Skeletal muscle tissue (tissue), 3 donors: ENCODE measurements at regions not wholly inside any gene's neighbourhood (a gene's known extent, or its start where the extent isn't known, plus 50 kb on each side); places are given as distances from the start of the nearest gene placed in this dataset.

ENCODE experiments used
- H3K27ac ChIP-seq: one replicate; pipeline ENCODE4 v1.7.0; 2013; ENCODE audit warnings: mild to moderate bottlenecking, low read depth, low read length, inconsistent platforms
- H3K27me3 ChIP-seq, 3 donors: one replicate each; pipeline ENCODE4 v1.7.0; 2013; ENCODE audit warnings: low read length in 3 of 3; ENCODE audit not compliant: control insufficient read depth in 3 of 3, insufficient read depth in 3 of 3
- H3K36me3 ChIP-seq, 3 donors: one replicate each; pipeline ENCODE4 v1.7.0; 2013; ENCODE audit warnings: low read length in 3 of 3; ENCODE audit not compliant: control insufficient read depth in 3 of 3, insufficient read depth in 3 of 3
- H3K4me1 ChIP-seq, 3 donors: one replicate each; pipeline ENCODE4 v1.7.0; 2013; ENCODE audit warnings: low read length in 3 of 3, mild to moderate bottlenecking in 3 of 3; ENCODE audit not compliant: control insufficient read depth in 3 of 3, insufficient read depth in 3 of 3
- H3K4me3 ChIP-seq, 3 donors: one replicate each; pipeline ENCODE4 v1.7.0; 2013; ENCODE audit warnings: low read length in 3 of 3
- H3K9ac ChIP-seq, 3 donors: one replicate each; pipeline ENCODE4 v1.7.0; 2013; ENCODE audit warnings: low read length in 3 of 3, mild to moderate bottlenecking in 3 of 3, moderate library complexity in 2 of 3, low read depth in 1 of 3
- H3K9me3 ChIP-seq, 3 donors: one replicate each; pipeline ENCODE4 v1.7.0; 2013; ENCODE audit warnings: low read length in 3 of 3; ENCODE audit not compliant: control insufficient read depth in 3 of 3
- donor health status: Osteomylitis.

GRCh38 chr21:16550917-16551741, 821.3 kb downstream of the USP25 start:
- Histone ChIP-seq H3K9me3 (no peaks in the 10 kb centered on the region), H3K9ac (no peak overlapping the region), H3K36me3 (peaks cover 0 to under 1% (median 0%) of the 10 kb centered on the region in 3 donors), H3K27me3 (no peaks in the 10 kb centered on the region), H3K4me1 (no peaks in the 10 kb centered on the region), H3K27ac (no peak overlapping the region), H3K4me3 (no peak overlapping the region)

- Histone ChIP-seq H3K9ac (no peak overlapping the region), H3K36me3 (peaks cover 0 to 5% (median 0%) of the 10 kb centered on the region in 3 donors), H3K4me1 (no peaks in the 10 kb centered on the region), H3K27me3 (no peaks in the 10 kb centered on the region), H3K27ac (no peak overlapping the region), H3K4me3 (no peak overlapping the region), H3K9me3 (no peaks in the 10 kb centered on the region)
Observed at GRCh38 chr21:16552880-16553279, 823.1 kb downstream of the USP25 start.

- no peaks in the 10 kb centered on the region for H3K9me3 ChIP-seq
- peaks cover 0 to 5% (median 0%) of the 10 kb centered on the region in 3 donors for H3K36me3 ChIP-seq
- H3K4me3 ChIP-seq = no peak overlapping the region
- H3K27me3 ChIP-seq = no peaks in the 10 kb centered on the region
- H3K4me1 ChIP-seq = no peaks in the 10 kb centered on the region
- H3K9ac ChIP-seq = no peak overlapping the region
- no peak overlapping the region for H3K27ac ChIP-seq
Observed at GRCh38 chr21:16554503-16554902, 824.7 kb downstream of the USP25 start.

- H3K9ac ChIP-seq = no peak overlapping the region
- H3K9me3 ChIP-seq = no peaks in the 10 kb centered on the region
- H3K27me3 ChIP-seq = no peaks in the 10 kb centered on the region
- H3K4me3 ChIP-seq = no peak overlapping the region
- peaks cover 0 to 5% (median 0%) of the 10 kb centered on the region in 3 donors for H3K4me1 ChIP-seq
- H3K36me3 ChIP-seq = no peaks in the 10 kb centered on the region
- H3K27ac ChIP-seq = no peak overlapping the region
Observed at GRCh38 chr21:16563116-16563515, 833.3 kb downstream of the USP25 start.

GRCh38 chr21:16563795-16564194, 834.0 kb downstream of the USP25 start:
- no peaks in the 10 kb centered on the region for H3K27me3 ChIP-seq

GRCh38 chr21:16568244-16568643, 838.5 kb downstream of the USP25 start:
- H3K9me3 ChIP-seq = no peaks in the 10 kb centered on the region
- H3K27ac ChIP-seq = no peak overlapping the region
- no peaks in the 10 kb centered on the region for H3K27me3 ChIP-seq
- H3K9ac ChIP-seq = no peak overlapping the region
- H3K4me1 ChIP-seq = peaks cover 2 to 9% (median 5%) of the 10 kb centered on the region in 3 donors
- H3K36me3 ChIP-seq = no peaks in the 10 kb centered on the region
- no peak overlapping the region for H3K4me3 ChIP-seq

More at GRCh38 chr21:16563795-16564194, 834.0 kb downstream of the USP25 start:
- Histone ChIP-seq H3K36me3 (no peaks in the 10 kb centered on the region), H3K4me3 (no peak overlapping the region), H3K9me3 (no peaks in the 10 kb centered on the region), H3K9ac (no peak overlapping the region), H3K4me1 (peaks cover 0 to 5% (median 0%) of the 10 kb centered on the region in 3 donors), H3K27ac (no peak overlapping the region)

- no peak overlapping the region for H3K4me3 ChIP-seq
- H3K9ac ChIP-seq = no peak overlapping the region
- H3K27me3 ChIP-seq = no peaks in the 10 kb centered on the region
- no peak overlapping the region for H3K27ac ChIP-seq
- no peaks in the 10 kb centered on the region for H3K9me3 ChIP-seq
- H3K4me1 ChIP-seq = peaks cover 2 to 6% (median 5%) of the 10 kb centered on the region in 3 donors
- no peaks in the 10 kb centered on the region for H3K36me3 ChIP-seq
Observed at GRCh38 chr21:16568661-16569060, 838.9 kb downstream of the USP25 start.

GRCh38 chr21:16569679-16570078, 839.9 kb downstream of the USP25 start:
- H3K4me3 ChIP-seq = no peak overlapping the region
- H3K9me3 ChIP-seq = no peaks in the 10 kb centered on the region
- no peaks in the 10 kb centered on the region for H3K27me3 ChIP-seq
- H3K36me3 ChIP-seq = no peaks in the 10 kb centered on the region
- H3K9ac ChIP-seq = no peak overlapping the region
- peaks cover 2 to 5% (median 4%) of the 10 kb centered on the region in 3 donors for H3K4me1 ChIP-seq
- H3K27ac ChIP-seq = no peak overlapping the region

GRCh38 chr21:16570171-16570570, 840.4 kb downstream of the USP25 start:
- H3K4me1 ChIP-seq = peaks cover 2 to 5% (median 4%) of the 10 kb centered on the region in 3 donors
- H3K36me3 ChIP-seq = no peaks in the 10 kb centered on the region
- no peak overlapping the region for H3K9ac ChIP-seq
- H3K27ac ChIP-seq = no peak overlapping the region
- no peaks in the 10 kb centered on the region for H3K9me3 ChIP-seq
- H3K27me3 ChIP-seq = no peaks in the 10 kb centered on the region
- no peak overlapping the region for H3K4me3 ChIP-seq

GRCh38 chr21:16570856-16571255, 841.1 kb downstream of the USP25 start:
- no peaks in the 10 kb centered on the region for H3K27me3 ChIP-seq
- no peaks in the 10 kb centered on the region for H3K9me3 ChIP-seq
- H3K9ac ChIP-seq = no peak overlapping the region
- H3K27ac ChIP-seq = no peak overlapping the region
- H3K4me3 ChIP-seq = no peak overlapping the region
- no peaks in the 10 kb centered on the region for H3K36me3 ChIP-seq
- peaks cover 2 to 5% (median 4%) of the 10 kb centered on the region in 3 donors for H3K4me1 ChIP-seq
